ENCODE measurements at regions not wholly inside any gene's neighbourhood (a gene's known extent, or its start where the extent isn't known, plus 50 kb on each side); places are given as distances from the start of the nearest gene placed in this dataset.

DNA sequence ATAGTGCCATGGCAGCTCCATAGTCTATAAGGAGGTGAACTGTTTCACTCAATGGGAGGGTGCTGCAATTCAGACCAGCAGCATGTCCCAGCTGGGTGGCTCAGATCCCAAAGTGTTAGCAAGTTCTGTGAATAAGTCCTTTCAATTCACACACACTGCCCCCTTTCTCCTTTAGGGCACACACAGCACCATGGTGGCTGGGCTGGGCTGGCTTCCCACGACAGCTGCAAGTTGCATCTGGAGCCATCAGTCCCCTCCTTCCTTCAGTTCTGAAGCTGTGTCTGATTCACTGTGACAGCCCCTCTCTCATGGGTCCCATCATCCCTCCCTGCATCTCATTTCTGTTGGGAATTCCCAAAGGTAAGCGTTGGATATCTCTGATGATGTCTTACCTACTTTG, 324.1 kb upstream of the NCAM1 start:
- H3K27me3 Mint-ChIP-seq (ENCODE audit: insufficient read depth) = 0 out of 2 replicates have a peak, but pooled peaks cover 3% of the 10 kb centered on the region
- peaks cover 24% of the 10 kb centered on the region for H3K9me3 Mint-ChIP-seq
- DNase-seq = no peak
- no peaks in the 10 kb centered on the region for H3K4me1 Mint-ChIP-seq (ENCODE audit: low read depth)
- H3K36me3 Mint-ChIP-seq (ENCODE audit: low read depth) = no peaks in the 10 kb centered on the region
- no peak overlapping the region for H3K4me3 Mint-ChIP-seq
- H3K27ac Mint-ChIP-seq = no peak overlapping the region
- TF ChIP-seq, protein P1, sequence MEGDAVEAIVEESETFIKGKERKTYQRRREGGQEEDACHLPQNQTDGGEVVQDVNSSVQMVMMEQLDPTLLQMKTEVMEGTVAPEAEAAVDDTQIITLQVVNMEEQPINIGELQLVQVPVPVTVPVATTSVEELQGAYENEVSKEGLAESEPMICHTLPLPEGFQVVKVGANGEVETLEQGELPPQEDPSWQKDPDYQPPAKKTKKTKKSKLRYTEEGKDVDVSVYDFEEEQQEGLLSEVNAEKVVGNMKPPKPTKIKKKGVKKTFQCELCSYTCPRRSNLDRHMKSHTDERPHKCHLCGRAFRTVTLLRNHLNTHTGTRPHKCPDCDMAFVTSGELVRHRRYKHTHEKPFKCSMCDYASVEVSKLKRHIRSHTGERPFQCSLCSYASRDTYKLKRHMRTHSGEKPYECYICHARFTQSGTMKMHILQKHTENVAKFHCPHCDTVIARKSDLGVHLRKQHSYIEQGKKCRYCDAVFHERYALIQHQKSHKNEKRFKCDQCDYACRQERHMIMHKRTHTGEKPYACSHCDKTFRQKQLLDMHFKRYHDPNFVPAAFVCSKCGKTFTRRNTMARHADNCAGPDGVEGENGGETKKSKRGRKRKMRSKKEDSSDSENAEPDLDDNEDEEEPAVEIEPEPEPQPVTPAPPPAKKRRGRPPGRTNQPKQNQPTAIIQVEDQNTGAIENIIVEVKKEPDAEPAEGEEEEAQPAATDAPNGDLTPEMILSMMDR (IDR thresholded peaks at IDR 0.05) = no peak

DNA sequence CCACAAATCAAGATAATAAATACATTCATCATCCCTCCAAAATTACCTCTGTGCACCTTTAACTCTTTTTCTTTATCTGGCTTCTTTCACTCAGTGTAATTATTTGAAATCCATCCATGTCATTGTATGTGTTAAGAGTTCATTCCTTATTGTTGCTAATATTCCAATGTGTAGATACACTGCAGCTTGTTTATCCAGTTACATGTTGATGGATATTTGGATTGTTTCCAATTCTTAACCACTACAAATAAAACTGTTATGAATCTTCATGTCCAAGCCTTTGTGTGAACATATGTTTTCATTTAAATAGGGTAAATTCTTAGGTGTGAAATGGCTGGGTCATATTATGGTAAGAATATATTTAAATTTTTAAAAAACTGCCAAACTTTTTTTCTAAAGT, 323.3 kb upstream of the NCAM1 start:
- no peaks in the 10 kb centered on the region for H3K36me3 Mint-ChIP-seq (ENCODE audit: low read depth)
- H3K4me3 Mint-ChIP-seq = no peak overlapping the region
- DNase-seq = no peak
- TF ChIP-seq, protein P1 (IDR thresholded peaks at IDR 0.05) = no peak
- no peak overlapping the region for H3K27ac Mint-ChIP-seq
- no peaks in the 10 kb centered on the region for H3K4me1 Mint-ChIP-seq (ENCODE audit: low read depth)
- H3K9me3 Mint-ChIP-seq = peaks cover 28% of the 10 kb centered on the region
- H3K27me3 Mint-ChIP-seq (ENCODE audit: insufficient read depth) = no peaks in the 10 kb centered on the region

DNA sequence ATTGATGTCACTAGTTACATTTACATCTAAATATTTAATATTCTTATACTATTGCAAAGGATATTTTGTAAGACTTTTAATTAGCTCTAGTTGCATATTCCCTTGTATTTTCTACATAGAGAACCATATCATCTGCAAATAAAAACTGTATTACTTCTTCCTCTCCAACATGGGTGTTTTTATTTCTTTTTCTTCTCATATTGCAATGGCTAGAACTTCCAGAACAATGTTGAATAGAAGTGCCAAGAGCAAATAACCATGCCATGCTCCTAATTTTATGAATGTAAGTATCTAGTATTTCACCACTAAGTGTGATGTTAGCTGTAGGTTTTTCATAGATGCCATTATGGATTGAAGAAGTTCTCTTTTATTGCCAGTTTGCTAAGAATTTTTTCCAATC, 321.8 kb upstream of the NCAM1 start:
- TF ChIP-seq, protein P1 (IDR thresholded peaks at IDR 0.05) = no peak
- H3K36me3 Mint-ChIP-seq (ENCODE audit: low read depth) = no peaks in the 10 kb centered on the region
- H3K4me3 Mint-ChIP-seq = no peak overlapping the region
- H3K9me3 Mint-ChIP-seq = peaks cover 32% of the 10 kb centered on the region
- no peaks in the 10 kb centered on the region for H3K4me1 Mint-ChIP-seq (ENCODE audit: low read depth)
- no peak for DNase-seq
- no peaks in the 10 kb centered on the region for H3K27me3 Mint-ChIP-seq (ENCODE audit: insufficient read depth)
- H3K27ac Mint-ChIP-seq = no peak overlapping the region

DNA sequence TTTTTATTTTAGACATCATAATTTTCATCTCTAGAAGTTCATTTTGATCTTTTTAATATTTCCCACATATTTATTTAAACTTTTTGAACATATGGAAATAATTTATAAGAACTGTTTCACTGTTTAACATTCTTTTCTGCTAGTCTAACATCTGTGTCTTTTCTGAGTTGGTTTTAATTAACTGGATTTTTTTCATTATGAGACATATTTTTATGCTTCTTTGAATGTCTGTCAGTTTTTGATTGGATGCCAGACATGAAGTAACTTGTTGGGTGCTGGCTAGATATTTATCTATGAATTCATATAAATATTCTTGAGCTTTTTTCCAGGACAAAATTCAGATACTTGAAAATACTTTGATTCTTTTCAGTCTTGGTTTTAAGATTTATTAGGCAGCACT, 317.8 kb upstream of the NCAM1 start:
- TF ChIP-seq, protein P1 (IDR thresholded peaks at IDR 0.05) = no peak
- Mint-ChIP-seq H3K9me3 (peaks cover 27% of the 10 kb centered on the region), H3K36me3 (ENCODE audit: low read depth) (no peaks in the 10 kb centered on the region), H3K4me3 (no peak overlapping the region), H3K27me3 (ENCODE audit: insufficient read depth) (no peaks in the 10 kb centered on the region), H3K4me1 (ENCODE audit: low read depth) (no peaks in the 10 kb centered on the region), H3K27ac (no peak overlapping the region)
- no peak for DNase-seq

- Mint-ChIP-seq H3K27ac (no peak overlapping the region), H3K36me3 (ENCODE audit: low read depth) (no peaks in the 10 kb centered on the region), H3K4me1 (ENCODE audit: low read depth) (no peaks in the 10 kb centered on the region), H3K27me3 (ENCODE audit: insufficient read depth) (no peaks in the 10 kb centered on the region), H3K4me3 (no peak overlapping the region), H3K9me3 (peaks cover 26% of the 10 kb centered on the region)
- DNase-seq = no peak
- TF ChIP-seq, protein P1 (IDR thresholded peaks at IDR 0.05) = no peak
Measured at GRCh38 chr11:112644410-112645131, 316.6 kb upstream of the NCAM1 start.

Data from HFFc6 (cell line).